Omental fat pad (tissue), 3 donors: ENCODE measurements at regions not wholly inside any gene's neighbourhood (a gene's known extent, or its start where the extent isn't known, plus 50 kb on each side); places are given as distances from the start of the nearest gene placed in this dataset.

Experiments
- ATAC-seq: fragments of 150-250 bp; one replicate; pipeline ENCODE4 v1.9.1; 2016; ENCODE audit warnings: mild to moderate bottlenecking, moderate library complexity; ENCODE audit not compliant: low FRiP score
- DNase-seq: peaks from one replicate; pipeline ENCODE4 v3.0.0-alpha.2; 2019; ENCODE audit warnings: low spot score
- CTCF ChIP-seq, 3 donors: fragments of 450-650 bp; IDR thresholded peaks; one replicate each; pipeline ENCODE4 v1.5.1; 2016 to 2017; ENCODE audit warnings: antibody characterized with exemption in 3 of 3, mild to moderate bottlenecking in 3 of 3, moderate library complexity in 2 of 3

- peak; percentile 55 for ATAC-seq
- no peak for TF ChIP-seq CTCF (IDR thresholded peaks at IDR 0.05)
- DNase-seq = no peak
These were observed 174.6 kb upstream of the DAPK1 start for GRCh38 chr9:87322840-87323635.

GRCh38 chr9:87323928-87324327 is 173.7 kb upstream of the DAPK1 start:
- no peak for TF ChIP-seq CTCF (IDR thresholded peaks at IDR 0.05)
- no peak for ATAC-seq
- no peak for DNase-seq

- ATAC-seq (peak; percentile 64), DNase-seq (no peak)
- peak in 2 of 3 donors; percentile 20 to 72 for TF ChIP-seq CTCF (IDR thresholded peaks at IDR 0.05)
These were observed 173.0 kb upstream of the DAPK1 start for GRCh38 chr9:87324613-87325194.

- DNase-seq (no peak), ATAC-seq (no peak)
- TF ChIP-seq CTCF (IDR thresholded peaks at IDR 0.05) = no peak
These were observed 170.0 kb upstream of the DAPK1 start for GRCh38 chr9:87327575-87328125.

GRCh38 chr9:87333802-87334201 is 163.9 kb upstream of the DAPK1 start:
- ATAC-seq = no peak
- no peak for DNase-seq
- TF ChIP-seq CTCF (IDR thresholded peaks at IDR 0.05) = no peak

GRCh38 chr9:87334366-87334765 is 163.3 kb upstream of the DAPK1 start:
- no peak for ATAC-seq
- no peak for DNase-seq
- TF ChIP-seq CTCF (IDR thresholded peaks at IDR 0.05) = no peak
